BE2C (cell line): ENCODE measurements at regions not wholly inside any gene's neighbourhood (a gene's known extent, or its start where the extent isn't known, plus 50 kb on each side); places are given as distances from the start of the nearest gene placed in this dataset.

Experiments used
- DNase-seq: peaks from one replicate; pipeline ENCODE4 v3.0.0-alpha.2; 2020
- H3K27me3 ChIP-seq: fragments of 250-450 bp; sonication (Bioruptor Pico); 2 replicates; pipeline ENCODE4 v1.5.1; 2020; ENCODE audit warnings: mild to moderate bottlenecking
- H3K36me3 ChIP-seq: fragments of 250-450 bp; sonication (Bioruptor Pico); 2 replicates; pipeline ENCODE4 v1.5.1; 2020; ENCODE audit warnings: mild to moderate bottlenecking
- H3K4me1 ChIP-seq: fragments of 250-450 bp; sonication (Bioruptor Pico); 2 replicates; pipeline ENCODE4 v1.5.1; 2020
- H3K4me3 ChIP-seq: 2 replicates; pipeline ENCODE4 v1.5.1; 2011; ENCODE audit warnings: low read depth, low read length
- H3K9me3 ChIP-seq: fragments of 250-450 bp; sonication (Bioruptor Pico); 2 replicates; pipeline ENCODE4 v1.5.1; 2020
- CTCF ChIP-seq: IDR thresholded peaks from 2 replicates; pipeline ENCODE4 v1.5.1; 2012; ENCODE audit warnings: mild to moderate bottlenecking, low read depth, low read length

DNA sequence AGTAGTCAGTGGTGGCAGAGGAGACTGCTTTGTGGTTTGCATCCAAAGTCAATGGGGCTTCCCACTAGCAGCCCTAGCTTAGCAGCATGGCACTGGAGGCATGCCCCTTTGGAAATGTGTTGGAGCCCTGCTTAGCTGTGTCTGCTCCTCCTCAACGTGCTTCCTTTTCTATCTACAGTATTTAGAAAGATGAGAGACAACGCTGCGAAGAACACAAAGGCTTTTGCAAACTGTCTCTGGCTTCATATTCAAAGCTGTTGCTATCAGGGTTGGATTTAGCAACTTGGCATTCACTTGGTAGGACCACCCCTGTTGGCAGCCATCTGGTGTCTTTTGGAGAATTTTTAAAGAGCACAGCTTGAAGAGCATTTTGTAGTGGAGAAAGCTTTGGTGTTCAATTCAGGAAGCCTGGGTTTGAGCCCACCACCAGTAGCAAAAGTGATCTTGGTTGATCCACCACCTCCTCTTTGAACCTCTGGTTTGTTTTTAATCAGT lies 82.1 kb upstream of the CCDC196 start:
- H3K27me3 ChIP-seq = no peaks in the 10 kb centered on the region

DNA sequence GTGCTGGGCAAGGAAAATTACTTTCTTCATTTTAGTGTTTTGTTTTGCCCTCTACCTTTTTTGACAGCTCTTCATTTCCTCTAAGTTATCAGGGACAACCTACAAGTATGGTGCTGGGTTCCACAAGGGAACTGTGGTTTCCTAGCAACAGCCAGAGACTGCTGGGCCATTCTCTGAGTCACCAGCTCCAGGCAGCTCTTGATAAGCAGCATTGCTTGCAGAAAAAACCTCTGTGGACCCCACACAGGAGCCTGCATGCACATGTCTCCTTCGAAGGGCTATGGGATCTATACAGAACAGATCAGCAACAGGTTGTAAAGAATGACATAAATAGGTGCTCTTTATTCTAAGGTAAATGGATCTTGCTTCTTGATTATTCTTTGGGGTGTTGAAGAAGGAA lies 81.0 kb upstream of the CCDC196 start:
- Histone ChIP-seq H3K36me3 (no peaks in the 10 kb centered on the region), H3K27me3 (no peaks in the 10 kb centered on the region), H3K4me1 (peaks cover 2% of the 10 kb centered on the region; the same call in 1 of the 2 replicates), H3K4me3 (no peak overlapping the region), H3K9me3 (no peaks in the 10 kb centered on the region)
- no peak for TF ChIP-seq CTCF
- peak; percentile 64 for DNase-seq

More for the DNA sequence above, 82.1 kb upstream of the CCDC196 start:
- TF ChIP-seq CTCF = no peak
- Histone ChIP-seq H3K9me3 (no peaks in the 10 kb centered on the region; the same call in 1 of the 2 replicates), H3K4me1 (peaks cover 2% of the 10 kb centered on the region; the same call in 1 of the 2 replicates), H3K4me3 (no peak overlapping the region), H3K36me3 (no peaks in the 10 kb centered on the region)
- no peak for DNase-seq

DNA sequence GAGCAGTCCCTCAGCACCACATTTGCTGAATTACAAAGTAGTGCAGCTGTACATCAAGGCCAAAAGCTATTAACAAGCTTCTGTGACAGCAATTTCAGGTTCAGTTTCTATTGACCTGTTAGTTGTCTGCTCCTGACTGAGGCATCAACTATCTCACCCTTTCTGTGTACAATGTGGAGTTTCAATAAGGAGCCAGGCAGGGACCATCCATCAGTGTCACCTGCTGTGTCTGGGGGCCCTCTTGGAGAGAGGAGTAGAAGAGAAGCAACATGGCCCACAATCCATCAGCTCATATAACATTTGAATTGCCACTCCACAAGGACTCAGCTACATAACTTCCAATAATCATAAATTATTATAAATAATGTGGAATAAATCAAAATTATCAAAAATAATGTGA lies 72.3 kb upstream of the CCDC196 start:
- H3K36me3 ChIP-seq = no peaks in the 10 kb centered on the region
- no peak overlapping the region for H3K4me3 ChIP-seq
- H3K9me3 ChIP-seq = peaks cover 3% of the 10 kb centered on the region; the same call in 1 of the 2 replicates
- H3K4me1 ChIP-seq = no peaks in the 10 kb centered on the region
- TF ChIP-seq CTCF = no peak
- DNase-seq = no peak
- H3K27me3 ChIP-seq = no peaks in the 10 kb centered on the region

- no peaks in the 10 kb centered on the region for H3K4me1 ChIP-seq
- no peak for TF ChIP-seq CTCF
- no peak for DNase-seq
- H3K9me3 ChIP-seq = peaks cover 3% of the 10 kb centered on the region; the same call in 1 of the 2 replicates
- H3K36me3 ChIP-seq = no peaks in the 10 kb centered on the region
- no peaks in the 10 kb centered on the region for H3K27me3 ChIP-seq
- H3K4me3 ChIP-seq = no peak overlapping the region
Measured at GRCh38 chr14:66414511-66414910, 71.7 kb upstream of the CCDC196 start.

DNA sequence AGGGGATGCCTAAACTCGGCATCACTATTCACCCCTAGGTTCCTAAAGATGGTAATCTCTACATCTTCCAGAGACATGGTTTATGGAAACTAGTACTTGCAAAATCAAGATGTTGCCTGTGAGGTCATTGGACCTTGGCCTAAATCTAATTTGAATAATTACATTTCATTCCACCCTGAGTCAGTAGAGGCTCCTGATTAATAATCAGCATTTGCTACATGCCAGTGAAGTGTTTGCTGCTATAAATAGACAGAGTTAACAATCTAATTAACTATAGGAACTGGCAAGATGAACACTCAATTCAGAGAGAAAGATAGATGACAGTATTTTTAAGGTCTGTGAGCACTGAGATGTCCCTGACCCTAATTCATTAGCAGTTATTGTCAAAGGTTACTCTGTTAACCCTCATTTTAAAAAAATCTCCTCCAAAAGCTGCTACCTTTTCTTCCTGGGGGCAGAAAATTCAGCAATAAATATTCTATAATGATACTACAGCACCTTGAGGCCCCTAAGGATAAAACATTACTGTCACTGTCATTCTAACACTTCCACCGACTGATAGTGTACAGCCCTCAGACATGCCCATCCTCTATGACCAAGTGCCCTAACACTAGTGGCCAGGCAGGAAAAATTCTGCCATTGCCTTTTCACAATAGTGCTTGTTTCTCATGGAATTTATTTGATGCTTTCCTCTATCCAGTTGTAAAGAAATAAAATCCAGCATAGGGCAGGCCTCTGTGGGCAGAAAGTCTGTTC lies 65.7 kb upstream of the CCDC196 start:
- TF ChIP-seq CTCF = no peak

More for the DNA sequence above, 65.7 kb upstream of the CCDC196 start:
- no peak overlapping the region for H3K4me3 ChIP-seq
- H3K9me3 ChIP-seq = peaks cover 3% of the 10 kb centered on the region; the same call in 1 of the 2 replicates
- no peaks in the 10 kb centered on the region for H3K27me3 ChIP-seq
- DNase-seq = no peak
- H3K36me3 ChIP-seq = no peaks in the 10 kb centered on the region
- H3K4me1 ChIP-seq = no peaks in the 10 kb centered on the region
